ENCODE measurements at regions not wholly inside any gene's neighbourhood (a gene's known extent, or its start where the extent isn't known, plus 50 kb on each side); places are given as distances from the start of the nearest gene placed in this dataset.

DNA sequence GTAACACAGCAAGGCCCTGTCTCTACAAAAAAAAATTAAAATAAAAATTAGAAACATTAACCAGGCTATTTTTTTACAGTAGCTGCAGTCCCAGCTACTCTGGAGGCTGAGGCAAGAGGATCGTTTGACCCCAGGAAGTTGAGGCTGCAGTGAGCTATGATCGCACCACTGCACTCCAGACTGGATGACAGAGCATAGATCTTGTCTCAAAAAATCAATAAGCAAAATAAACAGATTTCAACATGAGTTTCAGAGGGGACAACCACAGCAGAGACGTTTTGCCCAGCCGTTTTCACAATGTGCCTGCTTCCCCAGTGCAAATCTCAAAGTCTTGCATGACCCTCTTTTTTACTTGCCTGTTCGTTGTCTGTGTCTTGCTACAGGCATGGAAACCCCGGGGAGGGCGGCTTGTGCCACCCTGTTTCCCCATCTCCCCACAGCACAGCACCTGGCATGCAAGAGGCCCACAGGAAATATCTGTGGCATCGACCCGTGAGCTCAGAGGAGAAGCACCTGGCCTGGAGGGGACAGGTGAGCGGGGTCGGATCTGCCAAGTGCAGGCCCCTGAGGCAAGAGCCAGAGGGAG, 222.0 kb upstream of the ZNF507 start:
- TF ChIP-seq POLR2A (IDR thresholded peaks at IDR 0.05; ENCODE audit: low read length) (no peak), GATA1 (IDR thresholded peaks at IDR 0.05; ENCODE audit: low read depth, low read length) (no peak)
